ENCODE measurements at regions not wholly inside any gene's neighbourhood (a gene's known extent, or its start where the extent isn't known, plus 50 kb on each side); places are given as distances from the start of the nearest gene placed in this dataset.
"Not testable (repeated sequence)": the region's sequence is repeated elsewhere in the genome, so short reads cannot be mapped to it uniquely, and the experiment has no call there.

DNA sequence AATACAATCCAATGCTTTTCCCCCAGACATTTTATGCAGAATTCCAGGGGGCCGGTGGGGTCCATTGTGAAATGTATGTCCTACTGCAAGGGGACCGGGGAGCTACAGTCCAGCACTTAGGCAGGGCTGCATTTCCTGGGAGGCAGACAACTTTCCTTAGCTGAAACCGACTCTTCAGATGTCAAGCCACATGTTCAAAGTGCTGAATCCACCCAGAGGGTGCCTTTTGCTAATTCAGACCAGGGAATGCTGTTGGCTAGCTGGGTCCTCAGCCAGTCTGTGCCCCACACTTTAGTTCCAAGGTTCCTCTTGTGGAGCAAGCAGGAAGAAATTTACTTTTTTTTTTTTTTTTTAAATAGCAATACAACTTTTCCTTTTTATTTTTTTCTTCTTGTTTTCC lies 219.5 kb upstream of the LRTM1 start:
- no peak for DNase-seq

DNA sequence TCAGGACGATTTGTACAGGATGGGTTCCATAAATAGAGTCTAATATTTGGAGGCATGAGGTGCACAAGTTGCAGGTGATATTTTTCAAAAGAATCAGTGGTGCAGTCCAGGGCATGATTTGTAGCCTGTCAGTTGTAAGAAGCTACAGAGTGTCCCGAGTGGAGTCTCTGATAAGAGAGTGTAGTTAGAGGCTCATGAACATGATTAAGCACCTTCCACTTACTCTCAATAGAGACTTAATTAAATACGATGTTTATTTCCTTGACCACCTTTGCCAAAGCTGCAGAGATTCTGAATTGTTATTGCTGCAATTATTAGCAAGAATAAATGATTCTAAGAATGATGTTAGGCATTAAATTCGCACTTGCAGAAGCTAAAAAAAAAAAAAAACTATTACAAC lies 218.4 kb upstream of the LRTM1 start:
- no peak for DNase-seq

DNA sequence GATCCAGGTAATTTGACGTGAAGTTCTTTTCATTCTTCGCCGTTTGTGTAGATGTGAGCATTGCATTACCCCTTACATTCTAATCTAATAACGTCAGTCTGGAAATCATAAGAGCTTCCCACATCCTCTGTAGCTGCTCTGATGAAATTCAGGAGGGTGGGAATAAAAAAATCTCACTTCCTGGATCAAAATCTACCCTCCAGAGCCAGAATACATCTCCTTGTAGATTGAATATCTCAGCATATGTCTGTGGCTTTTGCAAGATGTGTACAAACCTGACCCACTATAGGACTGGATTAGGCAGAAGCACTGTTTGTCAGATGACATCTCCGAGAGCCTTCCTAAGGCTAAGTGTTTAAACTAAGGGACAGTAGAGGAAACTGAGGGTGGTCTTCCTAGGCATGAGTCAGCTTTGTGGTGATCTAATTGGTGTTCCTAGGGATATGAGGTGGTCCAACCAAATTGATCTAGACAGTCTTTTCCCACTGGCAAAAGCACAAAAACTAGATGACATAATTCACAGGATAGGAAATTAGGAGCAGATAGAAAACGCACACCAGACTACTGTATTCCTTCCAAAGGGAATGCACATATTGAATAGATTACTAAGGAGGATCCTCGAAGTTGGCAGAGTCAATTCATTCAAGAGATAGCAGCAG lies 216.3 kb upstream of the LRTM1 start:
- no peak for DNase-seq

DNA sequence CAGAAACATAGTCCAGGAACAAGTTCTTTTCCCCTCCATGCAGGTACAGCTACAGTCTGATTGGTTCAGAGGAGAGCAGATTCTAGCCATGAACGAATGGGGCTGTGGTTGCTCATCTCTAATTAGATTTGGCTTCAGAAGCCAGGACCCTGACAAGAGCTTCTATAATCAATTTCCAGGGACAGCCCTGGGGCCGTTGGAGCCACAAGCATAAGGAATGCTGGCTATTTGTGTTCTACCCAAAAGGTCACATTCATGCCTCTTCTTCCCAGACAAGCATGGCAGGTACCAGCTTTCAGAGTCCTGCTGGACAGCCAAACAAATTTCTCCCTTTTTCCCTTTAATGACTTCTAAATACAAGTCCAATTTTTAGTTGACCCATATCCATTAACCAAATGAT lies 215.5 kb upstream of the LRTM1 start:
- DNase-seq = no peak

GRCh38 chr3:55136291-55136690 lies 208.4 kb upstream of the LRTM1 start:
- not testable (repeated sequence) for DNase-seq

- DNase-seq = no peak
Measured at GRCh38 chr3:55128225-55128823, 200.5 kb upstream of the LRTM1 start.

DNA sequence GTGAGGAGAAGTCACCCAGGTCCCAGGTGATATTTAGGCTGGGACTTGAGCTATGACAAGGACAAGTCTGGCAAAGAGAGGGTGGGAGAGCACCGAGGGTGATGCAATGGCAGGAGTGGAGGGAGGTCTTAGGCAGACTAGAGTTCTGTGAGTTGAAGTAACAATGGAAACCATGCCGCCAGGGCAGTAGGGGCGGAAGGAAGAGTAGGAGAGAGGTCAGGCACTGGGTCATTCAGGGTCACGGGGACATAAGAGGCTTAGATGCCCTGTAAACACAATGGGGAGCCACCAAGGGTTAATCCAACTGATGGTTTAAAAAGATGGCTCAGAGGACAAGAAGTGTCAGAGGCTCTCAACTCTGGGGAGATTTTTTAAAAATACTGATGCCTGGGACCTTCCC lies 199.7 kb upstream of the LRTM1 start:
- no peak for DNase-seq

- DNase-seq = no peak
Measured at GRCh38 chr3:55124371-55124770, 196.5 kb upstream of the LRTM1 start.

Data from CD4-positive, alpha-beta T cell treated with Interleukin-17A for 4 hours (primary cell).